Fibroblast of villous mesenchyme (primary cell): ENCODE measurements at regions not wholly inside any gene's neighbourhood (a gene's known extent, or its start where the extent isn't known, plus 50 kb on each side); places are given as distances from the start of the nearest gene placed in this dataset.

ENCODE experiments used
- DNase-seq: peaks from one replicate; pipeline ENCODE4 v3.0.0-alpha.2; 2010; ENCODE audit warnings: low read depth
- H3K4me3 ChIP-seq: 2 replicates; pipeline ENCODE4 v1.5.1; 2011; ENCODE audit warnings: low read depth, mild to moderate bottlenecking, low read length
- CTCF ChIP-seq: IDR thresholded peaks from 2 replicates; pipeline ENCODE4 v1.5.1; 2012; ENCODE audit warnings: low read depth, mild to moderate bottlenecking, low read length; ENCODE audit not compliant: insufficient read depth

GRCh38 chr4:19982556-19982955 is 269.1 kb upstream of the SLIT2 start:
- peak; percentile 71 for DNase-seq
- H3K4me3 ChIP-seq: no peak overlapping the region
- TF ChIP-seq CTCF: no peak

GRCh38 chr4:19971829-19972228 is 279.9 kb upstream of the SLIT2 start:
- no peak for DNase-seq
- no peak overlapping the region for H3K4me3 ChIP-seq
- no peak for TF ChIP-seq CTCF

GRCh38 chr4:19969492-19969891 is 282.2 kb upstream of the SLIT2 start:
- TF ChIP-seq CTCF: peak; percentile 51
- H3K4me3 ChIP-seq: no peak overlapping the region
- peak; percentile 28 for DNase-seq

GRCh38 chr4:19961091-19961490 is 290.6 kb upstream of the SLIT2 start:
- TF ChIP-seq CTCF: no peak
- DNase-seq: peak; percentile 59
- H3K4me3 ChIP-seq: no peak overlapping the region

- DNase-seq: no peak
- TF ChIP-seq CTCF: no peak
- no peak overlapping the region for H3K4me3 ChIP-seq
Observed at GRCh38 chr4:19958848-19959247, 292.9 kb upstream of the SLIT2 start.

- DNase-seq: peak; percentile 77
- H3K4me3 ChIP-seq: no peak overlapping the region
- no peak for TF ChIP-seq CTCF
Observed at GRCh38 chr4:19947349-19947748, 304.4 kb upstream of the SLIT2 start.

GRCh38 chr4:19945979-19946380 is 305.7 kb upstream of the SLIT2 start:
- peak; percentile 98 for DNase-seq
- no peak for TF ChIP-seq CTCF
- no peak overlapping the region for H3K4me3 ChIP-seq
